ENCODE measurements at regions not wholly inside any gene's neighbourhood (a gene's known extent, or its start where the extent isn't known, plus 50 kb on each side); places are given as distances from the start of the nearest gene placed in this dataset.

DNA sequence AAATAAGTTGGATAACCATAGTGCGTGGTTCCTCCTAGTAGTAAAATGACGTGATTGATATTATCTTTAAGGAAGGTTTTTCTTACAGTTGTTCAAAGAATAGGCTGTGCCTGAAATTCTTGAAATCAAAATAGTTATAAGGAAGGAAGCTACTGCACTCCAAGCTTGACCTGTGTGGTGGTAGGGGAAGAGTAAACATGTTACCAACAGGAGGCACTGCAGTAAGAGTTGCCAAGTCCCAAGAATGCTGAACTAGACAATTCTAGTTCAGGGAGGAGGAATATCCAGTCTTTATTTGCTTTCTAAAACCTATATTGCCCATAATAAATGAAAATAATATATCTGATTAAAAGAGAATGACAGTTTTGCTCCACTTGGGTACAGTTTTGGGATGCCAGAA lies 764.5 kb downstream of the TMTC2 start:
- ATAC-seq: no peak
- TF ChIP-seq ZNF70 (CRISPR knock-in tag; IDR thresholded peaks at IDR 0.05): no peak
- TF ChIP-seq, protein P1, sequence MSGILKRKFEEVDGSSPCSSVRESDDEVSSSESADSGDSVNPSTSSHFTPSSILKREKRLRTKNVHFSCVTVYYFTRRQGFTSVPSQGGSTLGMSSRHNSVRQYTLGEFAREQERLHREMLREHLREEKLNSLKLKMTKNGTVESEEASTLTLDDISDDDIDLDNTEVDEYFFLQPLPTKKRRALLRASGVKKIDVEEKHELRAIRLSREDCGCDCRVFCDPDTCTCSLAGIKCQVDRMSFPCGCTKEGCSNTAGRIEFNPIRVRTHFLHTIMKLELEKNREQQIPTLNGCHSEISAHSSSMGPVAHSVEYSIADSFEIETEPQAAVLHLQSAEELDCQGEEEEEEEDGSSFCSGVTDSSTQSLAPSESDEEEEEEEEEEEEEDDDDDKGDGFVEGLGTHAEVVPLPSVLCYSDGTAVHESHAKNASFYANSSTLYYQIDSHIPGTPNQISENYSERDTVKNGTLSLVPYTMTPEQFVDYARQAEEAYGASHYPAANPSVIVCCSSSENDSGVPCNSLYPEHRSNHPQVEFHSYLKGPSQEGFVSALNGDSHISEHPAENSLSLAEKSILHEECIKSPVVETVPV (CRISPR knock-in tag; IDR thresholded peaks at IDR 0.05): no peak
- TF ChIP-seq OSR1 (CRISPR knock-in tag; IDR thresholded peaks at IDR 0.05): no peak
- TF ChIP-seq CSDC2 (CRISPR knock-in tag; IDR thresholded peaks at IDR 0.05): no peak
- TF ChIP-seq ZFP30 (CRISPR knock-in tag; IDR thresholded peaks at IDR 0.05): no peak
- no peak for TF ChIP-seq ESRRG (CRISPR knock-in tag; IDR thresholded peaks at IDR 0.05)
- TF ChIP-seq ZNF8 (CRISPR knock-in tag; IDR thresholded peaks at IDR 0.05): no peak
- TF ChIP-seq GLIS3 (CRISPR knock-in tag; IDR thresholded peaks at IDR 0.05): no peak
- no peak for TF ChIP-seq ZFP3 (CRISPR knock-in tag; IDR thresholded peaks at IDR 0.05)
- TF ChIP-seq ARNTL (CRISPR knock-in tag; IDR thresholded peaks at IDR 0.05; ENCODE audit: borderline replicate concordance, low read depth): no peak
- TF ChIP-seq TCF4 (CRISPR knock-in tag; IDR thresholded peaks at IDR 0.05; ENCODE audit: borderline replicate concordance): no peak
- TF ChIP-seq, protein P2, sequence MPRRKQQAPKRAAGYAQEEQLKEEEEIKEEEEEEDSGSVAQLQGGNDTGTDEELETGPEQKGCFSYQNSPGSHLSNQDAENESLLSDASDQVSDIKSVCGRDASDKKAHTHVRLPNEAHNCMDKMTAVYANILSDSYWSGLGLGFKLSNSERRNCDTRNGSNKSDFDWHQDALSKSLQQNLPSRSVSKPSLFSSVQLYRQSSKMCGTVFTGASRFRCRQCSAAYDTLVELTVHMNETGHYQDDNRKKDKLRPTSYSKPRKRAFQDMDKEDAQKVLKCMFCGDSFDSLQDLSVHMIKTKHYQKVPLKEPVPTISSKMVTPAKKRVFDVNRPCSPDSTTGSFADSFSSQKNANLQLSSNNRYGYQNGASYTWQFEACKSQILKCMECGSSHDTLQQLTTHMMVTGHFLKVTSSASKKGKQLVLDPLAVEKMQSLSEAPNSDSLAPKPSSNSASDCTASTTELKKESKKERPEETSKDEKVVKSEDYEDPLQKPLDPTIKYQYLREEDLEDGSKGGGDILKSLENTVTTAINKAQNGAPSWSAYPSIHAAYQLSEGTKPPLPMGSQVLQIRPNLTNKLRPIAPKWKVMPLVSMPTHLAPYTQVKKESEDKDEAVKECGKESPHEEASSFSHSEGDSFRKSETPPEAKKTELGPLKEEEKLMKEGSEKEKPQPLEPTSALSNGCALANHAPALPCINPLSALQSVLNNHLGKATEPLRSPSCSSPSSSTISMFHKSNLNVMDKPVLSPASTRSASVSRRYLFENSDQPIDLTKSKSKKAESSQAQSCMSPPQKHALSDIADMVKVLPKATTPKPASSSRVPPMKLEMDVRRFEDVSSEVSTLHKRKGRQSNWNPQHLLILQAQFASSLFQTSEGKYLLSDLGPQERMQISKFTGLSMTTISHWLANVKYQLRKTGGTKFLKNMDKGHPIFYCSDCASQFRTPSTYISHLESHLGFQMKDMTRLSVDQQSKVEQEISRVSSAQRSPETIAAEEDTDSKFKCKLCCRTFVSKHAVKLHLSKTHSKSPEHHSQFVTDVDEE (CRISPR knock-in tag; IDR thresholded peaks at IDR 0.05): no peak
- TF ChIP-seq ZC3H10 (CRISPR knock-in tag; IDR thresholded peaks at IDR 0.05): no peak

DNA sequence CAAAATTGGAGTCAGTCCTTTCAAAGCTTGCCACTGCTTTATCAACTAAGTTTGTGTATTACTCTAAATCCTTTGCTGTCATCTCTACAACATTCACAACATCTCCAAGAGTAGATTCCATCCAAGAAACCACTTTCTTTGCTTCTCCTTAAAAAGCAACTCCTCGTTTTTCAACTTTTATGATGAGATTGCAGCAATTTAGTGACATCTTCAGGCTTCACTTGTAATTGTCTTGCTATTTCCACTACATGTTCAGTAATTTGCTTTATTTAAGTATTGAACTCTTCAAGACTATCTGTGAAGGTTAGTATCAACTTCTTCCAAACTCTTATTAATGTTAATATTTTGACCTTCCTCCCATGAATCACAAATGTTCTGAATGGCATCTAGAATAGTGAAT lies 747.9 kb downstream of the TMTC2 start:
- ATAC-seq: no peak
- TF ChIP-seq ISL1 (CRISPR knock-in tag; IDR thresholded peaks at IDR 0.05): no peak
- TF ChIP-seq PPARA (CRISPR knock-in tag; IDR thresholded peaks at IDR 0.05; ENCODE audit: borderline replicate concordance): no peak
- TF ChIP-seq RARB (CRISPR knock-in tag; IDR thresholded peaks at IDR 0.05): no peak
- TF ChIP-seq, protein P3, sequence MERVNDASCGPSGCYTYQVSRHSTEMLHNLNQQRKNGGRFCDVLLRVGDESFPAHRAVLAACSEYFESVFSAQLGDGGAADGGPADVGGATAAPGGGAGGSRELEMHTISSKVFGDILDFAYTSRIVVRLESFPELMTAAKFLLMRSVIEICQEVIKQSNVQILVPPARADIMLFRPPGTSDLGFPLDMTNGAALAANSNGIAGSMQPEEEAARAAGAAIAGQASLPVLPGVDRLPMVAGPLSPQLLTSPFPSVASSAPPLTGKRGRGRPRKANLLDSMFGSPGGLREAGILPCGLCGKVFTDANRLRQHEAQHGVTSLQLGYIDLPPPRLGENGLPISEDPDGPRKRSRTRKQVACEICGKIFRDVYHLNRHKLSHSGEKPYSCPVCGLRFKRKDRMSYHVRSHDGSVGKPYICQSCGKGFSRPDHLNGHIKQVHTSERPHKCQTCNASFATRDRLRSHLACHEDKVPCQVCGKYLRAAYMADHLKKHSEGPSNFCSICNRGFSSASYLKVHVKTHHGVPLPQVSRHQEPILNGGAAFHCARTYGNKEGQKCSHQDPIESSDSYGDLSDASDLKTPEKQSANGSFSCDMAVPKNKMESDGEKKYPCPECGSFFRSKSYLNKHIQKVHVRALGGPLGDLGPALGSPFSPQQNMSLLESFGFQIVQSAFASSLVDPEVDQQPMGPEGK (CRISPR knock-in tag; IDR thresholded peaks at IDR 0.05; ENCODE audit: borderline replicate concordance): no peak
- no peak for TF ChIP-seq BACH2 (CRISPR knock-in tag; IDR thresholded peaks at IDR 0.05; ENCODE audit: borderline replicate concordance)
- TF ChIP-seq GLIS3 (CRISPR knock-in tag; IDR thresholded peaks at IDR 0.05): no peak
- no peak for TF ChIP-seq TOX (CRISPR knock-in tag; IDR thresholded peaks at IDR 0.05; ENCODE audit: borderline replicate concordance)
- no peak for TF ChIP-seq ZFP3 (CRISPR knock-in tag; IDR thresholded peaks at IDR 0.05)
- no peak for TF ChIP-seq TCF4 (CRISPR knock-in tag; IDR thresholded peaks at IDR 0.05; ENCODE audit: borderline replicate concordance)

DNA sequence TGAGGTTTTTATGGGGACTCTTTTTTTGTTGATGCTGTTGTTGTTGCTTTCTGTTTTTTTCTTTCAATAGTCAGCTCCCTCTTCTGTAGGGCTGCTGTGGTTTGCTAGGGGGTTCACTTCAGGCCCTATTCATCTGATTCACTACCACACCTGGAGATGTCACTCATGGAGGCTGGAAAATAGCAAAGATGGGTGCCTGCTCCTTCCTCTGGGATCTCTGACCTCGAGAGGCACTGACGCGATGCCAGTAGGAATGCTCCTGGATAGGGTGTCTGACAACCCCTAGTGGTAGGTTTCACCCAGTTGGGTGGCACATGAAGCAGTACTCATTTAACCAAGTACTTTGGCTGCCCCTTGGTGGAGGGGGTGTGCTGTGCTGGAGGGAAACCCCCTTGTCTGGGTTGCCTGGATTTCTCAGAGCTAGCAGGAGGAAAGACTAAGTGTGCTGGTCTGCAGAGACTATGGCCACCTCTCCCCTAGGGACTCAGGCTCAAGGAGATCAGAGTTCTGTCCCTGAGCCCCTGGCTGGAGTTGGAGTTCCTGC lies 745.5 kb downstream of the TMTC2 start:
- ATAC-seq: no peak
- TF ChIP-seq TCF4 (CRISPR knock-in tag; IDR thresholded peaks at IDR 0.05; ENCODE audit: borderline replicate concordance) (no peak), ARNTL (CRISPR knock-in tag; IDR thresholded peaks at IDR 0.05; ENCODE audit: borderline replicate concordance, low read depth) (no peak), ZFP3 (CRISPR knock-in tag; IDR thresholded peaks at IDR 0.05) (no peak), ZNF70 (CRISPR knock-in tag; IDR thresholded peaks at IDR 0.05) (no peak), CSDC2 (CRISPR knock-in tag; IDR thresholded peaks at IDR 0.05) (no peak), OSR1 (CRISPR knock-in tag; IDR thresholded peaks at IDR 0.05) (no peak), ZC3H10 (CRISPR knock-in tag; IDR thresholded peaks at IDR 0.05) (no peak), TOX (CRISPR knock-in tag; IDR thresholded peaks at IDR 0.05; ENCODE audit: borderline replicate concordance) (no peak), ESRRG (CRISPR knock-in tag; IDR thresholded peaks at IDR 0.05) (no peak), GLIS3 (CRISPR knock-in tag; IDR thresholded peaks at IDR 0.05) (no peak)
- TF ChIP-seq, protein P1 (CRISPR knock-in tag; IDR thresholded peaks at IDR 0.05): no peak
- TF ChIP-seq, protein P3 (CRISPR knock-in tag; IDR thresholded peaks at IDR 0.05; ENCODE audit: borderline replicate concordance): no peak
- TF ChIP-seq, protein P2 (CRISPR knock-in tag; IDR thresholded peaks at IDR 0.05): no peak
- TF ChIP-seq, protein P4, sequence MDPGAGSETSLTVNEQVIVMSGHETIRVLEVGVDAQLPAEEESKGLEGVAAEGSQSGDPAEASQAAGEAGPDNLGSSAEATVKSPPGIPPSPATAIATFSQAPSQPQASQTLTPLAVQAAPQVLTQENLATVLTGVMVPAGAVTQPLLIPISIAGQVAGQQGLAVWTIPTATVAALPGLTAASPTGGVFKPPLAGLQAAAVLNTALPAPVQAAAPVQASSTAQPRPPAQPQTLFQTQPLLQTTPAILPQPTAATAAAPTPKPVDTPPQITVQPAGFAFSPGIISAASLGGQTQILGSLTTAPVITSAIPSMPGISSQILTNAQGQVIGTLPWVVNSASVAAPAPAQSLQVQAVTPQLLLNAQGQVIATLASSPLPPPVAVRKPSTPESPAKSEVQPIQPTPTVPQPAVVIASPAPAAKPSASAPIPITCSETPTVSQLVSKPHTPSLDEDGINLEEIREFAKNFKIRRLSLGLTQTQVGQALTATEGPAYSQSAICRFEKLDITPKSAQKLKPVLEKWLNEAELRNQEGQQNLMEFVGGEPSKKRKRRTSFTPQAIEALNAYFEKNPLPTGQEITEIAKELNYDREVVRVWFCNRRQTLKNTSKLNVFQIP (CRISPR knock-in tag; IDR thresholded peaks at IDR 0.05; ENCODE audit: borderline replicate concordance, low read depth): no peak

Data from SK-N-SH treated with all-trans-retinoic acid at 6 μM for 48 hours (cell line).